DOHH2 (cell line): ENCODE measurements at regions not wholly inside any gene's neighbourhood (a gene's known extent, or its start where the extent isn't known, plus 50 kb on each side); places are given as distances from the start of the nearest gene placed in this dataset.

Experiments
- H3F3A ChIP-seq: fragments of 200-600 bp; sonication (generic), shearing (Covaris generic); 2 replicates; pipeline ENCODE4 v1.6.0; 2016; ENCODE audit warnings: antibody characterized with exemption, mild to moderate bottlenecking; ENCODE audit not compliant: control insufficient read depth, insufficient read depth
- H3K27ac ChIP-seq: fragments of 200-600 bp; sonication (generic); 2 replicates; pipeline ENCODE4 v1.5.1; 2014; ENCODE audit warnings: low read depth, mild to moderate bottlenecking, low read length, moderate library complexity
- H3K27me3 ChIP-seq: fragments of 200-600 bp; sonication (generic); 2 replicates; pipeline ENCODE4 v1.6.1; 2014; ENCODE audit warnings: mild to moderate bottlenecking, low read length, mixed read lengths; ENCODE audit not compliant: control insufficient read depth
- H3K36me3 ChIP-seq: fragments of 200-600 bp; sonication (generic); 2 replicates; pipeline ENCODE4 v1.6.1; 2014; ENCODE audit warnings: mild to moderate bottlenecking, low read length, moderate library complexity, mixed read lengths; ENCODE audit not compliant: control insufficient read depth
- H3K4me1 ChIP-seq: fragments of 200-600 bp; sonication (generic); 2 replicates; pipeline ENCODE4 v1.6.1; 2014; ENCODE audit warnings: mild to moderate bottlenecking, low read length, mixed read lengths; ENCODE audit not compliant: control insufficient read depth
- H3K4me2 ChIP-seq: fragments of 200-600 bp; sonication (generic); 2 replicates; pipeline ENCODE4 v1.6.0; 2014; ENCODE audit warnings: mild to moderate bottlenecking, low read length, moderate library complexity
- H3K4me3 ChIP-seq: fragments of 200-600 bp; sonication (generic); 2 replicates; pipeline ENCODE4 v1.5.1; 2014; ENCODE audit warnings: mild to moderate bottlenecking, low read length, mixed read lengths
- H3K79me2 ChIP-seq: fragments of 200-600 bp; sonication (generic); 2 replicates; pipeline ENCODE4 v1.6.1; 2014; ENCODE audit warnings: mild to moderate bottlenecking, low read length, mixed read lengths; ENCODE audit not compliant: control insufficient read depth
- H3K9me2 ChIP-seq: fragments of 200-600 bp; sonication (generic); replicated peaks from 2 replicates; pipeline ENCODE4 v1.6.1; 2014; ENCODE audit warnings: mild to moderate bottlenecking, low read length, mixed read lengths; ENCODE audit not compliant: control insufficient read depth
- H3K9me3 ChIP-seq: fragments of 200-600 bp; sonication (generic); 2 replicates; pipeline ENCODE4 v1.6.1; 2014; ENCODE audit warnings: antibody characterized with exemption, low read length, mixed read lengths; ENCODE audit not compliant: control insufficient read depth, insufficient read depth
- H4K20me1 ChIP-seq: fragments of 200-600 bp; sonication (generic); 2 replicates; pipeline ENCODE4 v1.6.0; 2014; ENCODE audit warnings: low read depth, mild to moderate bottlenecking, antibody characterized with exemption, low read length, moderate library complexity; ENCODE audit not compliant: control insufficient read depth, insufficient read depth
- EZH2phosphoT487 ChIP-seq: fragments of 200-600 bp; sonication (generic); IDR thresholded peaks from 2 replicates; pipeline ENCODE4 v1.6.1; 2017; ENCODE audit warnings: borderline replicate concordance, mild to moderate bottlenecking, antibody characterized with exemption, low read length, moderate library complexity, mixed read lengths
- TF ChIP-seq, protein P1 (sequence below): fragments of 200-600 bp; sonication (generic); IDR thresholded peaks from one replicate; pipeline ENCODE4 v1.5.1; 2014; ENCODE audit warnings: antibody characterized with exemption, mild to moderate bottlenecking, low read depth, low read length; ENCODE audit not compliant: poor library complexity, severe bottlenecking

DNA sequence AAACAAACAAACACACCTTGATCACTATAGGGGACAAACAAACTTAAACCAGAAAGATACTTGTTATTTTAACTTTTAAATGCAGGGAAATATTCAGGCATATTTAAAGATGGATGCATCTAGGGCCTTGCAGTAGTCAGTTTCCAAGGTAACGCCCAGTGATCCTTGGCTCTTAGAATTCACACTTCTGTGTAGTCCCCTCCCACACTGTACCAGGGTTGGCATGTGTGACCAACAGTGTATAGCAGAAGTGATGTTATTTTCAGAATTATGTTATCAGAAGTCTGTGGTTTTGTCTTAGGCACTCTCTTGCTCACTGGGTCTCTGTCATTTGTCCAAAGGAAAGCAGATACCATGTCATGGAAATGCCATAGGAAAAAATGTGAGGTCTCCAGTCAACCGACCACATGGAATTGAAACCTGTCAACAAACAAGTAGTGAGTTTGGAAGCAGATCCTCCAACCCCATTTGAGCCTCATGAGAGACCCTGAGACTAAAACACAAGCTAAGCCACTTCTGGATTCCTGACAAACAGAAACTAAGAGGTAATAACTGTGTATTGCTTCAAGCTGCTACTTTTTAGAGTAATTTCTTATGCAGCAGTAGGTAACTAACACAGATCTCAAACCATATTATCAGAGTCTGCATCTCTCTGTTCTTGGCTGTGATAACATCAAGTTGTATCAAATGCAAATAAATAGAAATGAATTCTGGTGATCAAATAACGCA is 670.3 kb downstream of the KCTD8 start:
- H3K27ac ChIP-seq: no peak overlapping the region
- no peak overlapping the region for H3K4me2 ChIP-seq
- no peaks in the 10 kb centered on the region for H3K36me3 ChIP-seq
- no peaks in the 10 kb centered on the region for H3K9me2 ChIP-seq
- H3K4me3 ChIP-seq: no peak overlapping the region
- no peaks in the 10 kb centered on the region for H3K9me3 ChIP-seq
- no peaks in the 10 kb centered on the region for H3K79me2 ChIP-seq
- TF ChIP-seq EZH2phosphoT487: no peak
- TF ChIP-seq, protein P1, sequence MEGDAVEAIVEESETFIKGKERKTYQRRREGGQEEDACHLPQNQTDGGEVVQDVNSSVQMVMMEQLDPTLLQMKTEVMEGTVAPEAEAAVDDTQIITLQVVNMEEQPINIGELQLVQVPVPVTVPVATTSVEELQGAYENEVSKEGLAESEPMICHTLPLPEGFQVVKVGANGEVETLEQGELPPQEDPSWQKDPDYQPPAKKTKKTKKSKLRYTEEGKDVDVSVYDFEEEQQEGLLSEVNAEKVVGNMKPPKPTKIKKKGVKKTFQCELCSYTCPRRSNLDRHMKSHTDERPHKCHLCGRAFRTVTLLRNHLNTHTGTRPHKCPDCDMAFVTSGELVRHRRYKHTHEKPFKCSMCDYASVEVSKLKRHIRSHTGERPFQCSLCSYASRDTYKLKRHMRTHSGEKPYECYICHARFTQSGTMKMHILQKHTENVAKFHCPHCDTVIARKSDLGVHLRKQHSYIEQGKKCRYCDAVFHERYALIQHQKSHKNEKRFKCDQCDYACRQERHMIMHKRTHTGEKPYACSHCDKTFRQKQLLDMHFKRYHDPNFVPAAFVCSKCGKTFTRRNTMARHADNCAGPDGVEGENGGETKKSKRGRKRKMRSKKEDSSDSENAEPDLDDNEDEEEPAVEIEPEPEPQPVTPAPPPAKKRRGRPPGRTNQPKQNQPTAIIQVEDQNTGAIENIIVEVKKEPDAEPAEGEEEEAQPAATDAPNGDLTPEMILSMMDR: no peak
- no peaks in the 10 kb centered on the region for H3K4me1 ChIP-seq
- H3F3A ChIP-seq: no peaks in the 10 kb centered on the region
- no peaks in the 10 kb centered on the region for H3K27me3 ChIP-seq
- H4K20me1 ChIP-seq: no peaks in the 10 kb centered on the region

DNA sequence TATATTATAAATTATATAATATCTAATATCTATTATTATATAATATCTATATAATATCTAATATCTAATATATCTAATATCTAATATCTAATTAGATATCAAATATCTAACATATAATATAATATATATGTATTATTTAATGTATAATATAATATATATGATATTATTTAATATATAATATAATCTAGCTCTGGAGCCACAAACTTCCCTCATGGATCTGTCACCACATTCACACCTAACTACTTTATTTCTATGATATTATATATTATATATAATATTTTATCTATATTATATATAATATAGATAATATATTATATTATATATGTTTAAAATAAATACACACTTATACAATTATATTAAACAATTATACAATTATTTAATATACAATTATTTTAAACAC is 667.5 kb downstream of the KCTD8 start:
- Histone ChIP-seq H3K79me2 (no peaks in the 10 kb centered on the region), H3K27me3 (no peaks in the 10 kb centered on the region), H3K9me2 (no peaks in the 10 kb centered on the region), H3K4me2 (no peak overlapping the region), H3K9me3 (no peaks in the 10 kb centered on the region), H3K36me3 (no peaks in the 10 kb centered on the region), H3K4me3 (no peak overlapping the region), H3K4me1 (no peaks in the 10 kb centered on the region), H3F3A (no peaks in the 10 kb centered on the region), H3K27ac (no peak overlapping the region), H4K20me1 (no peaks in the 10 kb centered on the region)
- TF ChIP-seq, protein P1: no peak
- no peak for TF ChIP-seq EZH2phosphoT487

DNA sequence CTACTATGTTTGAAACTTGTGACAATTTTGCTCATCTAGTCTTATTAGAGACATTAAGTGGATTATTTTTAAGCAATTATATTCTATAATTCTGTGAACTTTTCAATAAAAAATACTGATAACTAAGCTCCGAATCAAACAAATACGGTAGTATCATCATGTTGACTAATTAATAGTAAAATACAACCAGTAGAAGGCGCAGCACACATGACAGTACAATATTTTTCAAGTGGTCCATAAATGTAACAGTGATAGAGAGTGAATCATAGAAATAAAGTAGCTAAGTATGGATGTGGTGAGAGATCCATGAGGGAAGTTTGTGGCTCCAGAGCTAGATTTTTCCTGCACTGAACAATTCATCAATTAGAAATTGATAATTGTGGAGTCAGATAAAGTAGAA is 666.2 kb downstream of the KCTD8 start:
- Histone ChIP-seq H3K4me1 (no peaks in the 10 kb centered on the region), H3K9me3 (no peaks in the 10 kb centered on the region), H3K9me2 (no peaks in the 10 kb centered on the region), H3K79me2 (no peaks in the 10 kb centered on the region), H3K27me3 (no peaks in the 10 kb centered on the region), H3F3A (no peaks in the 10 kb centered on the region), H4K20me1 (no peaks in the 10 kb centered on the region), H3K4me3 (no peak overlapping the region), H3K4me2 (no peak overlapping the region), H3K27ac (no peak overlapping the region), H3K36me3 (no peaks in the 10 kb centered on the region)
- TF ChIP-seq, protein P1: peak; percentile 12
- no peak for TF ChIP-seq EZH2phosphoT487
